G401 (cell line): ENCODE measurements at regions not wholly inside any gene's neighbourhood (a gene's known extent, or its start where the extent isn't known, plus 50 kb on each side); places are given as distances from the start of the nearest gene placed in this dataset.
A peak's percentile ranks its signal among the peaks of the same experiment; 100 is the strongest.
"Not testable (repeated sequence)": the region's sequence is repeated elsewhere in the genome, so short reads cannot be mapped to it uniquely, and the experiment has no call there.

Experiments used
- DNase-seq: peaks from one replicate; pipeline ENCODE4 v3.0.0-alpha.2; 2015; ENCODE audit warnings: low spot score
- in situ Hi-C: cut with HindIII; loops from 2 replicates; pipeline ENCODE4 v1.10.0; 2016; ENCODE audit warnings: low sequenced_read_pairs, mixed read lengths

GRCh38 chr7:13727751-13728150 lies 261.7 kb downstream of the ETV1 start:
- DNase-seq, result peak; percentile 38
- in situ Hi-C loops, result no loop called here

- in situ Hi-C loops, DNase-seq: not testable (repeated sequence)
Measured at GRCh38 chr7:13728430-13728829, 261.0 kb downstream of the ETV1 start.

- in situ Hi-C loops, result no loop called here
- DNase-seq, result no peak
Measured at GRCh38 chr7:13731643-13732042, 257.8 kb downstream of the ETV1 start.

GRCh38 chr7:13737563-13737962 lies 251.9 kb downstream of the ETV1 start:
- in situ Hi-C loops, result no loop called here
- no peak for DNase-seq

GRCh38 chr7:13742126-13742525 lies 247.3 kb downstream of the ETV1 start:
- in situ Hi-C loops, result no loop called here
- peak; percentile 11 for DNase-seq

- in situ Hi-C loops, result no loop called here
- DNase-seq, result peak; percentile 92
Measured at GRCh38 chr7:13742811-13743210, 246.7 kb downstream of the ETV1 start.

- in situ Hi-C loops, result no loop called here
- DNase-seq, result peak; percentile 99
Measured at GRCh38 chr7:13743226-13743625, 246.2 kb downstream of the ETV1 start.

- no peak for DNase-seq
- in situ Hi-C loops, result no loop called here
Measured at GRCh38 chr7:13745530-13745929, 243.9 kb downstream of the ETV1 start.

- in situ Hi-C loops, result no loop called here
- DNase-seq, result peak; percentile 70
Measured at GRCh38 chr7:13748998-13749397, 240.5 kb downstream of the ETV1 start.

- DNase-seq, result peak; percentile 98
- in situ Hi-C loops, result no loop called here
Measured at GRCh38 chr7:13749636-13750035, 239.8 kb downstream of the ETV1 start.

- in situ Hi-C loops, result no loop called here
- DNase-seq, result peak; percentile 93
Measured at GRCh38 chr7:13751766-13752165, 237.7 kb downstream of the ETV1 start.

- DNase-seq, result no peak
- in situ Hi-C loops, result no loop called here
Measured at GRCh38 chr7:13757841-13758240, 231.6 kb downstream of the ETV1 start.

GRCh38 chr7:13765853-13766252 lies 223.6 kb downstream of the ETV1 start:
- DNase-seq, in situ Hi-C loops: not testable (repeated sequence)

- DNase-seq, result no peak
- in situ Hi-C loops, result no loop called here
Measured at GRCh38 chr7:13770305-13770704, 219.2 kb downstream of the ETV1 start.

- no peak for DNase-seq
- in situ Hi-C loops, result no loop called here
Measured at GRCh38 chr7:13774976-13775375, 214.5 kb downstream of the ETV1 start.

- in situ Hi-C loops, result no loop called here
Measured at GRCh38 chr7:13777242-13777641, 212.2 kb downstream of the ETV1 start.

GRCh38 chr7:13778967-13779366 lies 210.5 kb downstream of the ETV1 start:
- no peak for DNase-seq
- in situ Hi-C loops, result no loop called here

More at GRCh38 chr7:13777242-13777641, 212.2 kb downstream of the ETV1 start:
- no peak for DNase-seq

- in situ Hi-C loops, result no loop called here
- no peak for DNase-seq
Measured at GRCh38 chr7:13790611-13791010, 198.9 kb downstream of the ETV1 start.

GRCh38 chr7:13792208-13792607 lies 197.3 kb downstream of the ETV1 start:
- no peak for DNase-seq
- in situ Hi-C loops, result no loop called here

- in situ Hi-C loops, result no loop called here
- no peak for DNase-seq
Measured at GRCh38 chr7:13793926-13794325, 195.5 kb downstream of the ETV1 start.

GRCh38 chr7:13794581-13794980 lies 194.9 kb downstream of the ETV1 start:
- in situ Hi-C loops, result no loop called here
- DNase-seq, result no peak

GRCh38 chr7:13797545-13797944 lies 191.9 kb downstream of the ETV1 start:
- DNase-seq, result no peak
- in situ Hi-C loops, result no loop called here
